Suprapubic skin (tissue), 4 donors: ENCODE measurements at regions not wholly inside any gene's neighbourhood (a gene's known extent, or its start where the extent isn't known, plus 50 kb on each side); places are given as distances from the start of the nearest gene placed in this dataset.

Source experiments
- DNase-seq, 2 donors: peaks; one replicate each; pipeline ENCODE4 v3.0.0-alpha.2; 2019; ENCODE audit warnings: low spot score in 2 of 2
- H3K27ac ChIP-seq: fragments of 200-600 bp; sonication (generic); one replicate; pipeline ENCODE4 v1.5.1; 2019
- H3K27me3 ChIP-seq: fragments of 200-600 bp; sonication (generic); one replicate; pipeline ENCODE4 v1.5.1; 2019
- H3K36me3 ChIP-seq: fragments of 200-600 bp; sonication (generic); one replicate; pipeline ENCODE4 v1.5.1; 2019
- H3K4me1 ChIP-seq: fragments of 200-600 bp; sonication (generic); one replicate; pipeline ENCODE4 v1.5.1; 2019
- H3K4me3 ChIP-seq: fragments of 200-600 bp; sonication (generic); one replicate; pipeline ENCODE4 v1.5.1; 2019; ENCODE audit warnings: mild to moderate bottlenecking
- H3K9me3 ChIP-seq: fragments of 200-600 bp; sonication (generic); one replicate; pipeline ENCODE4 v1.5.1; 2019
- CTCF ChIP-seq, 2 donors: fragments of 200-600 bp in 1 of 2; fragments of 450-650 bp in 1 of 2; sonication (generic) in 1 of 2; IDR thresholded peaks; one replicate each; pipeline ENCODE4 v1.5.1; 2016 to 2019; ENCODE audit warnings: antibody characterized with exemption in 2 of 2, mild to moderate bottlenecking in 1 of 2, moderate library complexity in 1 of 2
- EP300 ChIP-seq: sonication (generic); formaldehyde crosslinking; IDR thresholded peaks from one replicate; pipeline ENCODE4 v1.6.1; 2017; ENCODE audit warnings: antibody characterized with exemption
- POLR2A ChIP-seq, 2 donors: fragments of 450-650 bp; IDR thresholded peaks; one replicate each; pipeline ENCODE4 v1.6.1; 2017; ENCODE audit warnings: antibody characterized with exemption in 2 of 2, mild to moderate bottlenecking in 2 of 2, moderate library complexity in 2 of 2
- POLR2AphosphoS5 ChIP-seq, 3 donors: sonication (generic); formaldehyde crosslinking; IDR thresholded peaks; one replicate each; pipeline ENCODE4 v1.6.1; 2017; ENCODE audit warnings: antibody characterized with exemption in 3 of 3
- WGBS: methylation state at CpG from one replicate; pipeline ENCODE4 v1.1.5; 2018; 5-methylcytosine and 5-hydroxymethylcytosine counted together

GRCh38 chr2:176768185-176768584 is 444.4 kb upstream of the HNRNPA3 start:
- Histone ChIP-seq H3K4me1 (no peaks in the 10 kb centered on the region), H3K9me3 (no peaks in the 10 kb centered on the region), H3K27ac (no peak overlapping the region), H3K4me3 (no peak overlapping the region), H3K27me3 (no peaks in the 10 kb centered on the region), H3K36me3 (no peaks in the 10 kb centered on the region)
- DNase-seq, result no peak
- no peak for TF ChIP-seq EP300
- TF ChIP-seq POLR2AphosphoS5 (IDR thresholded peaks at IDR 0.05), result no peak
- no peak for TF ChIP-seq POLR2A (IDR thresholded peaks at IDR 0.05)
- 55% methylated on average over 1 of the region's 1 CpG for WGBS

GRCh38 chr2:176769021-176769420 is 443.6 kb upstream of the HNRNPA3 start:
- Histone ChIP-seq H3K4me1 (no peaks in the 10 kb centered on the region), H3K4me3 (no peak overlapping the region), H3K9me3 (no peaks in the 10 kb centered on the region), H3K36me3 (no peaks in the 10 kb centered on the region), H3K27ac (no peak overlapping the region), H3K27me3 (no peaks in the 10 kb centered on the region)
- TF ChIP-seq POLR2AphosphoS5 (IDR thresholded peaks at IDR 0.05) (no peak), CTCF (IDR thresholded peaks at IDR 0.05) (no peak), POLR2A (IDR thresholded peaks at IDR 0.05) (no peak), EP300 (no peak)
- no peak for DNase-seq
- WGBS, result 52% methylated on average over 3 of the region's 3 CpGs

- Histone ChIP-seq H3K27me3 (no peaks in the 10 kb centered on the region), H3K9me3 (no peaks in the 10 kb centered on the region), H3K27ac (no peak overlapping the region), H3K4me1 (no peaks in the 10 kb centered on the region), H3K36me3 (no peaks in the 10 kb centered on the region), H3K4me3 (no peak overlapping the region)
- no peak for DNase-seq
- 78% methylated on average over 6 of the region's 6 CpGs for WGBS
- TF ChIP-seq CTCF (IDR thresholded peaks at IDR 0.05), result no peak
- no peak for TF ChIP-seq POLR2AphosphoS5 (IDR thresholded peaks at IDR 0.05)
- no peak for TF ChIP-seq EP300
- TF ChIP-seq POLR2A (IDR thresholded peaks at IDR 0.05), result no peak
These were observed 442.9 kb upstream of the HNRNPA3 start for GRCh38 chr2:176769499-176770370.

- TF ChIP-seq POLR2AphosphoS5 (IDR thresholded peaks at IDR 0.05) (no peak), EP300 (no peak), POLR2A (IDR thresholded peaks at IDR 0.05) (no peak), CTCF (IDR thresholded peaks at IDR 0.05) (no peak)
- Histone ChIP-seq H3K9me3 (no peaks in the 10 kb centered on the region), H3K36me3 (no peaks in the 10 kb centered on the region), H3K4me1 (no peaks in the 10 kb centered on the region), H3K27ac (no peak overlapping the region), H3K4me3 (no peak overlapping the region), H3K27me3 (no peaks in the 10 kb centered on the region)
- WGBS, result 94% methylated on average over 2 of the region's 2 CpGs
- DNase-seq, result no peak
These were observed 439.8 kb upstream of the HNRNPA3 start for GRCh38 chr2:176772816-176773215.

GRCh38 chr2:176774766-176775451 is 437.7 kb upstream of the HNRNPA3 start:
- Histone ChIP-seq H3K9me3 (no peaks in the 10 kb centered on the region), H3K27ac (no peak overlapping the region), H3K36me3 (no peaks in the 10 kb centered on the region), H3K4me3 (no peak overlapping the region), H3K27me3 (no peaks in the 10 kb centered on the region), H3K4me1 (no peaks in the 10 kb centered on the region)
- TF ChIP-seq POLR2AphosphoS5 (IDR thresholded peaks at IDR 0.05), result no peak
- no peak for TF ChIP-seq EP300
- no peak for TF ChIP-seq CTCF (IDR thresholded peaks at IDR 0.05)
- no peak for TF ChIP-seq POLR2A (IDR thresholded peaks at IDR 0.05)
- 48% methylated on average over 2 of the region's 2 CpGs for WGBS
- no peak for DNase-seq
